D721Med (cell line): ENCODE measurements at regions not wholly inside any gene's neighbourhood (a gene's known extent, or its start where the extent isn't known, plus 50 kb on each side); places are given as distances from the start of the nearest gene placed in this dataset.

Experiments
- DNase-seq: peaks from one replicate; pipeline ENCODE4 v3.0.0; 2011; ENCODE audit warnings: low spot score; ENCODE audit not compliant: insufficient read length
- FAIRE-seq: peaks from 2 replicates; lab custom pipeline; 2011; peaks lifted over from hg19 to GRCh38; lab: Jason Lieb, UNC
- TF ChIP-seq, protein P1 (sequence below): IDR thresholded peaks from 2 replicates; pipeline ENCODE4 v1.5.1; 2012; ENCODE audit warnings: mild to moderate bottlenecking, control low read depth; ENCODE audit not compliant: insufficient read depth; ENCODE audit errors: missing control alignments

DNA sequence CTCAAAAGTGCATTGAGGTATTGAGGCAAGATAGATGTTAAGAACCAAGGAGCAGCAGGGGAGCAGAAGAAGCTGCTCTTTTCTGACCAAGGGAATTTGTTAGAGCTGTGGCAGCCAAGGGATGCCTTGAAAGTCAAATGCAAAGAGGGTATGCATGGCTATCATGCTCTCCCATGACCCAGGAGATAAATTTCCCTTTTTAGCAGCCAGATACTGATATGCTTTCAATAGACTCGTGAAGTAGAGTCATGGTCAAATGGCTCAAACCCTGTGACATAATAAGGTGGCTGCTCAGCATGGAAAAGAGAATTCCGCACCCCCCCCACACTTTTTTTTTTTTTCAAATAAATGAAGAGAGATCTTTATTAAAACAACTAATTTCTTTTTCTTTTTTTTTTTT lies 180.9 kb upstream of the ACTBL2 start:
- TF ChIP-seq, protein P1, sequence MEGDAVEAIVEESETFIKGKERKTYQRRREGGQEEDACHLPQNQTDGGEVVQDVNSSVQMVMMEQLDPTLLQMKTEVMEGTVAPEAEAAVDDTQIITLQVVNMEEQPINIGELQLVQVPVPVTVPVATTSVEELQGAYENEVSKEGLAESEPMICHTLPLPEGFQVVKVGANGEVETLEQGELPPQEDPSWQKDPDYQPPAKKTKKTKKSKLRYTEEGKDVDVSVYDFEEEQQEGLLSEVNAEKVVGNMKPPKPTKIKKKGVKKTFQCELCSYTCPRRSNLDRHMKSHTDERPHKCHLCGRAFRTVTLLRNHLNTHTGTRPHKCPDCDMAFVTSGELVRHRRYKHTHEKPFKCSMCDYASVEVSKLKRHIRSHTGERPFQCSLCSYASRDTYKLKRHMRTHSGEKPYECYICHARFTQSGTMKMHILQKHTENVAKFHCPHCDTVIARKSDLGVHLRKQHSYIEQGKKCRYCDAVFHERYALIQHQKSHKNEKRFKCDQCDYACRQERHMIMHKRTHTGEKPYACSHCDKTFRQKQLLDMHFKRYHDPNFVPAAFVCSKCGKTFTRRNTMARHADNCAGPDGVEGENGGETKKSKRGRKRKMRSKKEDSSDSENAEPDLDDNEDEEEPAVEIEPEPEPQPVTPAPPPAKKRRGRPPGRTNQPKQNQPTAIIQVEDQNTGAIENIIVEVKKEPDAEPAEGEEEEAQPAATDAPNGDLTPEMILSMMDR, result no peak
- FAIRE-seq (no peak), DNase-seq (no peak)

DNA sequence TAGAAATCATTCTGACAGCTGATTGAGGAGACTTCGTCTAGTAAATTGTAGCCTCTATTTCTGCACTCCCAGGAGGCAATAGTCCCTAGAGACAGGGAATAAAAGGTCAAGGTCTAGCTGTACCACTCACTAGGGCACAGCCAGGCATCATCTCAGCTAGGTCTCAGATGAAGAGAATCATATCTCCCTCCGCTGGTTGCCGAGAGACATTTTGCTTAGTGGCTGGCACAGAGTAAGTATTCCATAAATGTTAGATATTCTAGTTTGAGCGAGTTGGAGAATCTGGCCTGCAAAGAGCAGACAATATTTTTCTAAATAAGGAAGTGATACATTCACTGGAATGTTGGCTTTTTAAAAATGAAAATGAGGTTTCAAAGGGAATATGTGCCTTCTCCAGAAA lies 180.4 kb upstream of the ACTBL2 start:
- DNase-seq, result no peak
- no peak for FAIRE-seq
- TF ChIP-seq, protein P1, result no peak

DNA sequence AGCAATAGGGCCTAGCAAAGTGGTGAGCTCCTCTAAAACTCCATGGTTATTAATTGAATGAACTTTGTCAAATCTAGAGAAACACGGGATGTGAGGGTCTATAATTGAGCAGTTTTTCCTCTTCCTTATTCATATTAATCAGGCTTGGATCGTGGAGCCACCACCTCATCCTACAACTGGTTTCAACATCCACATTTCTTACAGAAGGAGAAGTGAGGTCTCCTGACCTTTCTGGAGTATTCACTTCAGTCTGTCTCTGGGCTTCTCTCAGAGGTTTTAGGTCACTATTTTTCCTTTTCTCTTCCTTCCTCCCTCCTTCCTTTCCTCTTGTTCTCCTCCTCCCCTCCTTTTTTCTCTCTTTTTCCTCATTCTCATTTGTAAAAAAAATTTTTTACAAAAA lies 177.3 kb upstream of the ACTBL2 start:
- FAIRE-seq (no peak), DNase-seq (no peak)
- TF ChIP-seq, protein P1, result no peak

DNA sequence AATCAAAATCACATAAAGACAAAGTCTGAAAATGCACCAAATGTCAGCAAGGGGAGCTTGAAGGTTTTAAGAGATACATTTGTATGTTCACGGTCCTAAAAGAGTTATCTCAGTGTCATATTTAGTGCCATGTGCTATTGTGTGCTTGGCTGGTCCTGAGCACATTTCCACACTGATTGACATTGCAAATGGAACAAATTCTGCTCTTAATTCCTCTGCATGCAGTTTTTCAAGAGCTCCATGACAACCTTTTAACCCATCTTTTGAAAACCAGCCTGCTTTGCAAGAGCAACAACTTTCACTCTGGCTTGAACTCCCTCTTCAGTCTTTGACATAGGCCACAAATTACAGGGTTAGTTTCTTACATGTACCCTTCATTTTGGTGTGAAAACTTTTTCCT lies 175.4 kb upstream of the ACTBL2 start:
- DNase-seq (no peak), FAIRE-seq (no peak)
- TF ChIP-seq, protein P1, result no peak

DNA sequence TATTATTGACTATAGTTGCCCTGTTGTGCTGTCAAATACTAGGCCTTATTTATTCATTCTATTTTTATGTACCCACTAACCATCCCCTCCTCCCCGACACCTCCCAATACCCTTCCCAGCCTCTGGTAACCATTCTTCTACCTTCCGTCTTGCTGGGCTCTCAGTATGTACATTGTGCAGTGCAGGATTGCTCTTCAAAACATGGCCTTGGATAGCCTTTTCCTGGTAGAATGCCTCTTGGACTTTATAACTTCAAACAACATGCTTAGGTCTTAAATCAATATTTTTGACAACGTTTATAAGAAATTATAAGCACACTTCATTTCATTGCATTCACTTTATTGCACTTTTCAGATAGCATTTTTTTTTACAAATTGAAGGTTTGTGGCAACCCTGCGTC lies 172.6 kb upstream of the ACTBL2 start:
- TF ChIP-seq, protein P1, result no peak
- DNase-seq, result no peak
- no peak for FAIRE-seq

DNA sequence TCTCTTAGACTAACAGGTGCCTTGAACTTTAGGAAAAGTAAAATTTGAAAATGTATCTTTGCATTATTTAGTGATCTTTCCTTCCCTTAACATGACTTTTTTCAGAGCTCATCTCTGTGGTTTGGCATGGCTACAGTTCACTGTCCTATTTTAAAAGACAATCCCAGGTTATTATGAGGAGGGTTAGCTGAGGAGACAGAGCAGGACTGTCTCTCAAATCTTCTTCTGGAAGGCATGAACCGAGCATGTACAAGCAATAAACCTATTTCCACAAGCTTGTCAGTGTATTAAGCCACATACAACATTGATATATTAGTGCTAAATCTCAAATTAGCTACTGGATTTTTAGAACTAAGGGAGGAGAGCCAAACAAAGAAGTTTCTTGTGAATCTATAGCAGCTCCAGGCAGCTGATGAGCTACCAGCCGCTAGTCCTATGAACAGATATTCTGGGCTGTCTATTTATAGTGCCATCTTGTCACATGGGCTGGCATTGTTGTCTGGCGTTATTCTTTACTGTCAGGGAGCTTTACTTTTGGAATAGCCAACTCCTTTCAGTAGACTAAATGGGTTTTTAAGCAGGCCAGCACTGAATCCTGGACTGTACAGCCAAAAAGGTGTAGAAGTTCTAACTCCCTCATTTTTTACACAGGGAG lies 171.2 kb upstream of the ACTBL2 start:
- DNase-seq (no peak), FAIRE-seq (no peak)
- TF ChIP-seq, protein P1, result no peak

DNA sequence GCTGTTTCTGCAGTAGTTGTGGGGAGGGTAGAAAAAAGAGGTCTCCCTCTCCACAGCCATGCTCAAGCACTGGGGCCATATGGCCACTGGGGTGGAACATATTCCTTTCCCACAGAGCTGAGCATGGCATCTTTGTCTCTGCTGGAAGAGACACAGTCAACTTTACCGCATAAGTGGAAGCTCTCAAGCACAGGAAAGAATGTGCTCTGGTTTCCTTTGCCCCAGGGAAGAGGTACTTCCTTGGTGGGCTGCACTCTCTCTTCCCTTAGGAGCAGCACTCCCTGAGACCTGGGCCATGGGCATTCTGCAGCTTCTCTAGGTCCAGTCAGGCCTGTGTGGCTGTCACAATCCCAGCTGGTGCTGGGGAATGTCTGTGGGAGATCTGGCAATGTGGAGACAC lies 168.5 kb upstream of the ACTBL2 start:
- TF ChIP-seq, protein P1, result no peak
- DNase-seq, result no peak
- FAIRE-seq, result no peak
